SIG-M5 (cell line): ENCODE measurements at regions not wholly inside any gene's neighbourhood (a gene's known extent, or its start where the extent isn't known, plus 50 kb on each side); places are given as distances from the start of the nearest gene placed in this dataset.
A peak's percentile ranks its signal among the peaks of the same experiment; 100 is the strongest.
"Not testable (repeated sequence)": the region's sequence is repeated elsewhere in the genome, so short reads cannot be mapped to it uniquely, and the experiment has no call there.

Experiments
- DNase-seq: peaks from one replicate; lab custom pipeline; 2025; lab: John Stamatoyannopoulos, UW

- no peak for DNase-seq
Measured at GRCh38 chr10:64574371-64574770, 1053.2 kb downstream of the REEP3 start.

GRCh38 chr10:64576497-64576896 is 1055.3 kb downstream of the REEP3 start:
- DNase-seq, result no peak

- not testable (repeated sequence) for DNase-seq
Measured at GRCh38 chr10:64578757-64579156, 1057.6 kb downstream of the REEP3 start.

GRCh38 chr10:64586934-64587503 is 1065.8 kb downstream of the REEP3 start:
- DNase-seq, result no peak

DNA sequence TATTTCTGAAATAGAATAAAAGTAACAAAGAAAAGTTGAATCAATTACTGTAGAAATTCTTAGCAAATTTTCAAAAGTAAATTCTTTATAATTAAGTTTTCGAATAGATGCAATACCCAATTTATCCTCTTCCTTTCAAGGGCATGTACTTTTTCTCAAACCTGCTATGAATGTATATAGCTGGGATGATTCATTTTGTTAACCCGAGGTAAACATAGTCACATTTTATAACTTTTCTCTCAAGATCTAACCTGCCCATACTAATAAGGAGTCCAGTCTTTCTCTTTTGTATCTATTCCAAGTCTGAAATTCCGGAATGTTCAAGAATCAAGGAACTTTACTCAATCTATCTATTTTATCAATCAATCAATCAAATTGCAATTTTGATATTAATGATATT is 1072.9 kb downstream of the REEP3 start:
- DNase-seq, result no peak

- DNase-seq, result no peak
Measured at GRCh38 chr10:64598600-64598999, 1077.4 kb downstream of the REEP3 start.

DNA sequence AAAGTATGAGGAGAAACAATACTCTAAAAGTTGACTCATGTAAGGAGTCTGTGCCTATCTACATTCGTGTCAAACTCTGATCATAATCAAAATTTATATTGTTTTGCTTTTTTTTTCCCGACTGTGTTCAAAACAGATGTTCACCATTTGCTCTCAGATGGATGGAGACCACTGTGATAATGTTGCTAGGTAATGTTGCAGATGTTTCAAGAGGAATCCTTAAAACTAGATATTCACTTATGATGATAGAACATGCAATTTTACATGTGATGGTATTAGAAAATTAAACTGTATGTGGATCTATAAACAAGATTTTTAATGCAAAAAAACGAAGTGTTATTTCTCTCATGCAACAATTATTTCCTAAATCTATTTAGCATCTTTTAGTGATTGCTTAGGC is 1080.1 kb downstream of the REEP3 start:
- DNase-seq, result no peak

GRCh38 chr10:64617085-64617484 is 1095.9 kb downstream of the REEP3 start:
- no peak for DNase-seq

- no peak for DNase-seq
Measured at GRCh38 chr10:64619102-64619501, 1097.9 kb downstream of the REEP3 start.

DNA sequence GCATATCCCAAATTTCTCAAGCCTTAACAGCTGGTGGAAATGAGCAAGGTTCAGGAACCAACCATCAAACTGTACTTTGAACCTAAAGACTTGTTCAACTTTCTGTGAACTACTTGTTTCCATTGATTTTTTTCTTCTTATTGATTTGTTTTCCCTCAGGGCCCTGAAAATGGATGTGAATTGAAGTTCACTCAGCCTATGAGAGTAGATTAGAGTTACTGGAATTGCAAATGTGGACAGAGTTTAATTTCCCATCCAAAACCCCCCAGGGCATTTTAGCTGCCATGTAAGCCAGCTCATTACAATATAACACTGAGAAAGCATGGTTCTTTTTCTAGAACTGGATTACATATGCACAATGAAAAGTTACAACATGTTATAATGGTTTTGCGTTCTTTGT is 1105.7 kb downstream of the REEP3 start:
- DNase-seq, result no peak

- DNase-seq, result no peak
Measured at GRCh38 chr10:64630534-64630933, 1109.3 kb downstream of the REEP3 start.

GRCh38 chr10:64635906-64636305 is 1114.7 kb downstream of the REEP3 start:
- no peak for DNase-seq

GRCh38 chr10:64636461-64636860 is 1115.3 kb downstream of the REEP3 start:
- DNase-seq, result no peak

GRCh38 chr10:64637939-64638338 is 1116.7 kb downstream of the REEP3 start:
- DNase-seq, result no peak

DNA sequence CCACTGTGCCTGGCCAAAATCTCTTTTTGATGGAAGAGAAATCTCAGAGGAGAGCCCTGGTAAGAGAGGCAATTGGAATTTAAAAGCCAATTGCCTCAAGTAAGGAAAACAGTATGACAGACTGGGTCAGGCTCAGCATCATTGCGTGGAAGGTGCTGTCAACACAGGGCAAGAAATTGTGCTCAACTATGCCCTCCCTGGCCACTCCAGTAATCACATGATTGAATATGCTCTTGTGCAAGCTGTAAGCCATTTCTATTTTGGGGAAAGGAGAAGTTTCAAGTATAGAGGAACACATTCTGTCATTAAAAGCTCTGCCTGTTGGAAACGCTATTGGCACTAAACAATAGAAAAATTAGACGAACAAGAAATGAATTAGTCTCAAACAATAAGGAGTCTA is 1127.7 kb downstream of the REEP3 start:
- peak; percentile 24 for DNase-seq

GRCh38 chr10:64658528-64658927 is 1137.3 kb downstream of the REEP3 start:
- DNase-seq, result no peak

DNA sequence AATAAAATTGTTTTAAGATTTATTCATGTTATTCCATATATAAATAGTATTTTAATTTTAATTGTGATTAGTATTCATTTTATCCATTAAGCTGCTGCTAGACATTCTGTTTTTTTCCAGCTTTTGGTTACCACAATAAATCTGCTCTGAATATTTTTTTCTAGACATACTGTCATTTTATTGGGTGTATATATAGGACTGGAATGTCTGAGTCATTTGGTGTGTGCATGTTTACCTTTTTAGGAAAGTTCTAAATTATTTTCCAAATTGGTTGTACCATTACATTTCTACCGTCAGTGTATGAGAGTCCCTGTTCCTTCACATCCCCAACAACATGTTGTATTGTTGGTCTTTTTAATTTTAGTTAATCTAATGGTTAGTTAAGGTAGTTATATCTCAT is 1138.1 kb downstream of the REEP3 start:
- DNase-seq, result no peak

DNA sequence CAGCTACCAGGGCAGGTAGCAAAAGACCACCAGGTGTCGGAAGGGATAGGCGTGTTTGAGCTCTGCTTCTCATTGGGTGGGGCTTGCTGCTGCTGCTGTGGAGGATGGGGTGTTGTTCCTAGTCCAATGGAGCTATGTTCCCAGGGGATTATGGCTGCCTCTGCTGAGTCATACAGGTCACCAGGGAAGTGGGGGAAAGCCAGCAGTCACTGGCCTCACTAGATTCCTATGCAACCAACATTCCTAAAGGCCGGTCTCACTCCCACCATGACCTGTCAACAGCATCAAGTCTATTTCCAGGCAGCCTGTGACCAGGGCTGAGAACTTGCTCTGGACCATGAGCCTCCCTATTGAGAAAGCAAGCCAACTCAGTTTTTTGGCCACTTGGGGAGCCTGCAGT is 1160.8 kb downstream of the REEP3 start:
- no peak for DNase-seq

DNA sequence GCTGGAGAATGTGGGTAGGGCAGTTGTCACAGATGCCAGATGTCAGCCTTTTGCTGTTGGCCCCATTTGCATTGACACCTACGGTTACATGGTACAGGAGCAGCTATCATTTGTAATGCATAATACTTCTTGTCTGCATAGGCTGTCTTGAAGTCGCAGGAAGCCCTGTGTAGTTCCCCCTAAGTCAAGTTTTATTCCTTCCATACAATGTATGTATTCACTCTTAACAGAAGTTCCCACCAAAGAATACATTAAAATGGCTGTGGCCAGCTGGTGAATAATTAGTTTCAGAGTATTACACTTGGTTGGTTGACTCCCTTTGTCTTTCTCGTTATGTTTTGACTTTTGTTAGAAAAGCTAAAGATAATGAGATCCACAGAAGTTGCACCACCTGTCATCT is 1169.0 kb downstream of the REEP3 start:
- no peak for DNase-seq

GRCh38 chr10:64699244-64699643 is 1178.0 kb downstream of the REEP3 start:
- DNase-seq, result no peak

GRCh38 chr10:64702086-64702485 is 1180.9 kb downstream of the REEP3 start:
- not testable (repeated sequence) for DNase-seq

GRCh38 chr10:64708884-64709681 is 1187.9 kb downstream of the REEP3 start:
- no peak for DNase-seq

DNA sequence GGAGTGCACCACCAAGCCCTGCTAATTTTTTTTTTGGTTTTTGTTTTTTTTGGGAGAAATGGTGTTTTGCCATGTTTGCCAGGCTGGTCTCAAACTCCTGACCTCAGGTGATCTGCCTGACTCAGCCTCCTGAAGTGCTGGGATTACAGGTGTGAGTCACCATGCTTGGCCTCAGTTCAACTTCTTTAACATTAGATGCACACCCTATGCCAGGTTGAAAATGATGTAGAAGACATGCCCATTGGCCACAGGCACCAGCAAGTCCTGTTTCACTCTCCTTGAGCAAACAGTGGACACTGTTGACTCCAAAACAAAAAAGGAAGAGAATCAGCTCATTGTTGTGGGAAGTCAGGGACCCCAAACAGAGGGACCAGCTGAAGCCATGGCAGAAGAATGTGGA is 1205.3 kb downstream of the REEP3 start:
- no peak for DNase-seq

- DNase-seq, result no peak
Measured at GRCh38 chr10:64731016-64731415, 1209.8 kb downstream of the REEP3 start.
